ENCODE measurements at regions not wholly inside any gene's neighbourhood (a gene's known extent, or its start where the extent isn't known, plus 50 kb on each side); places are given as distances from the start of the nearest gene placed in this dataset.

DNA sequence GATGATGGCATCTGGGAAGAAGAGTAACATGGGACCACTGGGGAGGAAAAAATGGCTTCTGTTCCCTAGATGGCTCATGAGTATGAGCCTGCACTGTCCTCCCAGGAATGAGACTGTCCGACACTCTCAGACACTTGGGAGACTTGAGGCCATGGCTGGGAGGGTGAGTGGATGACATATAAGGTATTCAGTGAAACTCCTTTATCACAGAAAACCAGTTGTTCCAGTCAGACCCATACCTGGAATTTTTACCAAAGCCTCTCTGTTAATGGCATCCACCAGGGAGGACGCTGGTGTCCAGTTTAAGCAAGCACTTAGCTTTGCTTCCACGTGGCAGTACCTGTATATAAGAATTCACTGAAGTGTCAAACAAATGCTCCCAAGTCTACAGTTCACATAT lies 116.7 kb upstream of the C10orf90 start:
- in situ Hi-C loops (cut with HindIII; ENCODE audit: low pct_ligation_motif_present, low sequenced_read_pairs), result no loop called here
- TF ChIP-seq, protein P1, sequence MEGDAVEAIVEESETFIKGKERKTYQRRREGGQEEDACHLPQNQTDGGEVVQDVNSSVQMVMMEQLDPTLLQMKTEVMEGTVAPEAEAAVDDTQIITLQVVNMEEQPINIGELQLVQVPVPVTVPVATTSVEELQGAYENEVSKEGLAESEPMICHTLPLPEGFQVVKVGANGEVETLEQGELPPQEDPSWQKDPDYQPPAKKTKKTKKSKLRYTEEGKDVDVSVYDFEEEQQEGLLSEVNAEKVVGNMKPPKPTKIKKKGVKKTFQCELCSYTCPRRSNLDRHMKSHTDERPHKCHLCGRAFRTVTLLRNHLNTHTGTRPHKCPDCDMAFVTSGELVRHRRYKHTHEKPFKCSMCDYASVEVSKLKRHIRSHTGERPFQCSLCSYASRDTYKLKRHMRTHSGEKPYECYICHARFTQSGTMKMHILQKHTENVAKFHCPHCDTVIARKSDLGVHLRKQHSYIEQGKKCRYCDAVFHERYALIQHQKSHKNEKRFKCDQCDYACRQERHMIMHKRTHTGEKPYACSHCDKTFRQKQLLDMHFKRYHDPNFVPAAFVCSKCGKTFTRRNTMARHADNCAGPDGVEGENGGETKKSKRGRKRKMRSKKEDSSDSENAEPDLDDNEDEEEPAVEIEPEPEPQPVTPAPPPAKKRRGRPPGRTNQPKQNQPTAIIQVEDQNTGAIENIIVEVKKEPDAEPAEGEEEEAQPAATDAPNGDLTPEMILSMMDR (IDR thresholded peaks at IDR 0.05; ENCODE audit: low read depth, low read length, missing control alignments), result no peak
- no peaks in the 10 kb centered on the region for H3K36me3 ChIP-seq (replicated peaks)
- H3K27ac ChIP-seq, result no peak overlapping the region
- H3K4me3 ChIP-seq (ENCODE audit: low read depth, low read length), result no peak overlapping the region
- no peaks in the 10 kb centered on the region for H3K27me3 ChIP-seq (replicated peaks)
- DNase-seq, result no peak

DNA sequence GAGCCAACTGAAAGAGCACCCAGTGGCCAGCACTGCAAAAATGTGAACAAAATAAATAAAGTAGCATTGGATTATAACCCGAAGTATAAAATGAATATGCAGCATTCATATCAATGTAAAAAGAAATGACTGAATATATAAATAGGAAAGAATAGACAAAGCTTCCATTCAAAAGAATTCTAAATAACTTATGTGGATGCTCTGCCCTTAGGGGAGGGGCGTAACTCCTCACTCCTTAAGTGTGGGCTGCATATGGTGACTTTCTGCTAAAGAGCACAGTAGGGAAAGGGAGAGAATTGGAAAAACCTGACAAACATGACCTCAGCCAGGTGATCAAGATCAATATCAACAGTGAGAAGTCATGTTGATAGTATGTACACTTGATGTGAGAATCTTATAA lies 109.9 kb upstream of the DOCK1 start:
- TF ChIP-seq, protein P1 (IDR thresholded peaks at IDR 0.05; ENCODE audit: low read depth, low read length, missing control alignments), result no peak
- no peak for DNase-seq
- Histone ChIP-seq H3K36me3 (replicated peaks) (no peaks in the 10 kb centered on the region), H3K27ac (no peak overlapping the region), H3K27me3 (replicated peaks) (no peaks in the 10 kb centered on the region), H3K4me3 (ENCODE audit: low read depth, low read length) (no peak overlapping the region)
- in situ Hi-C loops (cut with HindIII; ENCODE audit: low pct_ligation_motif_present, low sequenced_read_pairs), result no loop called here

DNA sequence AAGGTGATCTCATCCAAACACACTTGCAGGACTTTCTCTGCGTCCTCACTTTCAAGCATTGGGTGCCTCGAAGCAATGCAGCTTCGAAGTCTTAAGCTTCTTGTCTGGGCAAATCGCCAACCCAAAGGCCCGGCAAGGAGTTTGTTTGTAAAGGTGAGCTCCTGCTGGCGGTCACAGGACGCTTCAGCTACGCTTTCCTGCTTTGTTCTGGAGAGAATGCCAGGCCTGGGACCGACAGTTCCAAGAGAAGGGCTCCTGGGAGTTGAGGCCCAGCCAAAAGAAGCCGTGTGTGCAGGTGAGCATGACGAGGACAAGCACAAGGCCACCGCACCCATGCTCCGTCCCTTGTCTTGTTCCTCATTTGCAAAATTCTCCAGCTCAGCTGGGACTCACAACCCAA lies 106.6 kb upstream of the DOCK1 start:
- in situ Hi-C loops (cut with HindIII; ENCODE audit: low pct_ligation_motif_present, low sequenced_read_pairs), result no loop called here
- Histone ChIP-seq H3K27me3 (replicated peaks) (no peaks in the 10 kb centered on the region), H3K36me3 (replicated peaks) (no peaks in the 10 kb centered on the region), H3K4me3 (ENCODE audit: low read depth, low read length) (no peak overlapping the region), H3K27ac (no peak overlapping the region)
- TF ChIP-seq, protein P1 (IDR thresholded peaks at IDR 0.05; ENCODE audit: low read depth, low read length, missing control alignments), result no peak
- no peak for DNase-seq

DNA sequence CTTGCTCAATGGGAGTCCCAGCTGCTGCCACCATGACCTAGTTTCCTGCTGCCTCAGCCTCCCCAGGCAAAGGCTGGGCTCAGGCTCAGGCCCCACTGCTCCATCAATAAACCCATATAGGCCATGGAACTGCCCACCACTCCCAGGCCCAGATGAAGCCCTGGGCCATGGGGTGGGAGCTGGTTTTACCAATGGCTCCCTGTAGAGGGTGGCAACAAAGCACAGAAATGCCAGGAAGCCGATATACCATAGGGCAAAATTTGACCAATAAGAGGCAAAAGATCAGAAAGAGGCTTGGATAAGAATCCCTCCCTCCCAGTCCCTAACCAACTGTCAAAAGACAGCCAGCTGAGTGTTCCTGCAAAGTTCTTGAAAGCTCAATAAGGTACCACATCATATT lies 101.8 kb upstream of the DOCK1 start:
- in situ Hi-C loops (cut with HindIII; ENCODE audit: low pct_ligation_motif_present, low sequenced_read_pairs), result no loop called here
- no peak for DNase-seq
- H3K36me3 ChIP-seq (replicated peaks), result no peaks in the 10 kb centered on the region
- H3K27me3 ChIP-seq (replicated peaks), result no peaks in the 10 kb centered on the region
- no peak overlapping the region for H3K4me3 ChIP-seq (ENCODE audit: low read depth, low read length)
- H3K27ac ChIP-seq, result no peak overlapping the region
- TF ChIP-seq, protein P1 (IDR thresholded peaks at IDR 0.05; ENCODE audit: low read depth, low read length, missing control alignments), result no peak

DNA sequence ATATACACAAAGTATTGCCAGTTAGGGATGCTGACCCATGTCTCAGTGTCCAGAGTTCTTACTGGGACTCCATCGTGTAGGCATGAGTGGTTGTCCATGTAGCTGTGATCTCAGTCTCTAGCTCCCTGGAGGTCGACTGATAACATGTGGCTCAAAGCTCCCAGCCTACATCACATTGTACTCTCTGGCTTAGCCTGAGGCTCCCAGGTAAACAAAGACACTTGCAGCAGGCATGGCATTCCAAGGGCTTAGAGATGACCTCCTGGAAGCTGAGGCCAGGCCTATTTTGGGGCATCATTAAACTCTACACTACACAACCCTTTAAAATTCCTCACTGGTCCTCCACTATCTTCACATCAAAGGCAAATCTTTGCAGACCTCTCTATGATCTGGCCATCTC lies 100.8 kb upstream of the DOCK1 start:
- Histone ChIP-seq H3K27ac (no peak overlapping the region), H3K27me3 (replicated peaks) (no peaks in the 10 kb centered on the region), H3K4me3 (ENCODE audit: low read depth, low read length) (no peak overlapping the region), H3K36me3 (replicated peaks) (no peaks in the 10 kb centered on the region)
- in situ Hi-C loops (cut with HindIII; ENCODE audit: low pct_ligation_motif_present, low sequenced_read_pairs), result no loop called here
- TF ChIP-seq, protein P1 (IDR thresholded peaks at IDR 0.05; ENCODE audit: low read depth, low read length, missing control alignments), result no peak
- no peak for DNase-seq

DNA sequence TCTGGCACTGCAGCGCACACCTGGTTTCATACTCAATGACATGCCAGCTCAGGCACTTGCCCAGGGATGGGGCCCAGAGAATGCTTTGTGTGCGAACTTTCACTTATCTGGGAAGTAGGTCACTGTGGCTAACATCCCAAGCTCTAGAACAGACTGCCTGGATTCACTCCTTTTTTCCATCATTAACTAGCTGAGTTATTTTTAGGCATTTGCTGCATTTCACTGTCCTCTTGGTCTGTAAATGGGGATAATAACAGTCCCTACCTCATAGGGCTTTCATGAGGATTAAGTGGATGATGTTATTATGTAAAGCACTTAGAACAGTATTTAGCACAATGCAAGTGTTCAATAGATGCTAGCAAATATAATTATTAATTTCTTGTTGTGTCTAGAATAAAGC lies 98.7 kb upstream of the DOCK1 start:
- H3K36me3 ChIP-seq (replicated peaks), result no peaks in the 10 kb centered on the region
- TF ChIP-seq, protein P1 (IDR thresholded peaks at IDR 0.05; ENCODE audit: low read depth, low read length, missing control alignments), result no peak
- H3K27ac ChIP-seq, result no peak overlapping the region
- H3K27me3 ChIP-seq (replicated peaks), result no peaks in the 10 kb centered on the region
- in situ Hi-C loops (cut with HindIII; ENCODE audit: low pct_ligation_motif_present, low sequenced_read_pairs), result no loop called here
- H3K4me3 ChIP-seq (ENCODE audit: low read depth, low read length), result no peak overlapping the region
- DNase-seq, result no peak

All from brain microvascular endothelial cell (primary cell).